AG20443 (cell line): ENCODE measurements at regions not wholly inside any gene's neighbourhood (a gene's known extent, or its start where the extent isn't known, plus 50 kb on each side); places are given as distances from the start of the nearest gene placed in this dataset.
A peak's percentile ranks its signal among the peaks of the same experiment; 100 is the strongest.
"Not testable (repeated sequence)": the region's sequence is repeated elsewhere in the genome, so short reads cannot be mapped to it uniquely, and the experiment has no call there.

Experiments used
- DNase-seq: peaks from one replicate; pipeline ENCODE4 v3.0.0; 2012; ENCODE audit warnings: low spot score, mixed read lengths

GRCh38 chr10:44172883-44173607 is 211.9 kb downstream of the CXCL12 start:
- no peak for DNase-seq

DNA sequence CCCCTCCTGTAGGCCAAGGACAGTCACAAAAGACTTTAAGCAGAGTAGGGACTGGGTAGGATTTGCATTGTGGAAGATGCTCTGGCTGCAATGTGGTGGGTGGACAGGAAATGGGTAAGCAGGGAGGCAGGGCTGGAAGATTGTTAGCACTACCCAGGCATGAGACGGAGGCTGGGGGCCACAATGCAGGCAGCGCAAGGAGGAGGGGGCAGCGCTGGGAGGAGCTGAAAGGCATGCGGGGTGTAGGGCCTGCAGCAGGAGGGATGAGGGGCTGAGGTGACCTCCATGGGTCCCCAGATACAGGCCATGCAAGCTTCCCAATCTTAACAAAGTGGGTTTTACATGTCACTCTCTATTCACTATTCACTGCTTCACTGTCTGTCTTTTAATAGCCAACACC is 213.1 kb downstream of the CXCL12 start:
- DNase-seq = no peak

GRCh38 chr10:44168478-44168877 is 216.4 kb downstream of the CXCL12 start:
- DNase-seq = no peak

DNA sequence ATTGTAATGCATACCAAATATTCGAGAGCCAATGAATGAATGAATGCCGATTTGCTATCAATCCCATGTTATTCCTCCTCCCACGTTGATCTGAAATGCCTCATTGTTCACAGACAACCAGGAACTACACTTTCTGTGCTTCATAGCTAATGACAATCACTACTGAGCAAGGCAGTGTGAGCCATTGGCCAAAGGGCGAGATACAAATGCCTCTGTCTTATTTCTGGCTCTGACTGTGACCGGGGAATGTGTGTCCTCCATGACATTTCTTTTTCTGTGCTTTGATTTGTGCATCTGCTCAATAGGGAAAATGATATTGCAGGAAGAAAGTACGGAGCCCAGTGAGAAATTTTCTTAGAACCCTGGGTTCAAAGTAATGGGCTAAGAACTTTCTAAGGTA is 217.1 kb downstream of the CXCL12 start:
- no peak for DNase-seq

DNA sequence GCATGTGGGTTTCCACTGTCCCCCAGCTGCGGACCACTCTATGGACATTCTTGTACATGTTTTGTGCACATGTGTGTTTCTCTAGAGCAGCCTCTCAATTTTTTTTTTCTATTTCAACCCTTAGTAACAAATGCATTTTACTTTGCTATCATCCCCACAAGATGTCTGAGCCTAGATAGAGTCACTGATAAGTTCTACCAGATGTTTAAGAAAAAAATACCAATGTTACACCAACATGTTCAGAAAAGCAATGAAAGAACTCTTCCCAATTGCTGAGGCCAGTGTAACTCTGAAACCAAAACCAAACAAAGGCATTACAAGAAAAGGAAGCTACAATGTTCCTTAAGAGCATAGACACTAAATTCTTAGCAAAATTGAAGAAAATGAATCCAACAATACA is 218.5 kb downstream of the CXCL12 start:
- no peak for DNase-seq

DNA sequence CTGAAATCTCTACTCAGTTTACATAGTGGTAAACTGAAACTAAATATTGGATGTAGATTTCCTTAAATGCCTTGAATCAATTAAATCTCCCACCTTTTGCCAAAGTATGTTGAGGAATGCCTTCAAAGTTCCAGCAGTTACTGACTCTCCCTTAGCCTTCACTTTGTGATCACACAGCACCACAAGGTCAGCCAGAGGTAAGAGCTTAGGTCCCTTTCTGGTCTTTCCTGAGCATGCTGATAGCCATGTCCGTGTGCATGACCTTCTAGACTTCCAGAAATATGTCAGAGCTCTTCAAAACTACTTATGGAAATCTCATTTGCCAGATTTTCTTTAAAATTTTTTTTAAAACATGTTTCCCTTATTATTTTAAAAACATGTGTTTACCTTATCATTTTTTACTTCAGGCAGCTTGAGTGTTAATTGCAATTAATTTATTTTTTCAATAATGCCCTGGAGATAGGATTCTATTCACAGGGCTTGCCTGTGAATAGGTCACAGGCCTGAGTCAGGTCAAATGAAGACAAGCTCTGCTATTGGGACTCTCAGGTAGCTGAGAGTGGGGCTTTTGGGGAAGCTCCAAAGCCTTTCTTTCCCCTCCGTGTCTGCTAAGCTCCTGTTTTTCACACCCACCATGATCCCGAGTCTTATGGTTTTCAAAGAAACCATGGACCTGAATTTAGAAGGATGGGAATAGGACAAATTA is 220.5 kb downstream of the CXCL12 start:
- no peak for DNase-seq

DNA sequence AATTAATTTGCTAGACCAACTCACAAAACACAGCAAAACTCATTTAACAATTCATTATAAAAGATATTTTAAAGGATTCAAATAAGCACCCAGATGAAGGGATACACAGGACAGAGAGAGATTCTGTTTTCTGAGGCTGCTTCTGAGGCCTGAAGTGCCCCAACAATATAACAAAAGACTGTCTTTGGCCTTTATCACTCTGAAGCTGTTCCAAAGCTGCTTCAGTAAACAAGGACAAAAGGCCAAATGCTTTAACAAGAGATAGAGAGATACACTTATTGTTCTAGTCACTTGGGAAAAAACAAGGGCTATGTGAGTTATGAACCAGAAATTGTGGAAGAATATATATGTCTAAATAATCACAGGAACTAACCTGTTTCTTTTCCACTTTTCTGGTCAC is 223.7 kb downstream of the CXCL12 start:
- no peak for DNase-seq

- DNase-seq = no peak
These were observed 227.3 kb downstream of the CXCL12 start for GRCh38 chr10:44157574-44157973.

GRCh38 chr10:44154956-44155355 is 229.9 kb downstream of the CXCL12 start:
- DNase-seq = no peak

- DNase-seq = no peak
These were observed 230.8 kb downstream of the CXCL12 start for GRCh38 chr10:44153918-44154670.

DNA sequence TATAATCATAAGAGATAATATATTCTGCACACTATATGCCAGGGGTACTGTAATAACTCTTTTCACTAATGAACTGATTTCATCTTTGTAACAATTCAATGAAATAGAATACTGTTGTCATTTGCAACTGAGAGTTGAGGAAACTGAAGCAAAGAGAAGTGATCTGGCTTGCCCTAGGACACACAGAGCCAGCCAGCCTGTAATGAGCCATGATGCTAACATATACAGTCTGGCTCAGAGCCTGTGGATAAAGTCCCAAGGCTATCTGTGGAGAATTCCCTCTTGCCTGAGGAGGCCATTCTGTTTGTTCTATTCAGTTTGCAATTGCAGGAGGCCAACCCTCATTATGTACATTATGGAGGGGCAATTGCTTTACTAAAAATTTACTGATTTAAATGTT is 241.3 kb downstream of the CXCL12 start:
- DNase-seq = no peak

DNA sequence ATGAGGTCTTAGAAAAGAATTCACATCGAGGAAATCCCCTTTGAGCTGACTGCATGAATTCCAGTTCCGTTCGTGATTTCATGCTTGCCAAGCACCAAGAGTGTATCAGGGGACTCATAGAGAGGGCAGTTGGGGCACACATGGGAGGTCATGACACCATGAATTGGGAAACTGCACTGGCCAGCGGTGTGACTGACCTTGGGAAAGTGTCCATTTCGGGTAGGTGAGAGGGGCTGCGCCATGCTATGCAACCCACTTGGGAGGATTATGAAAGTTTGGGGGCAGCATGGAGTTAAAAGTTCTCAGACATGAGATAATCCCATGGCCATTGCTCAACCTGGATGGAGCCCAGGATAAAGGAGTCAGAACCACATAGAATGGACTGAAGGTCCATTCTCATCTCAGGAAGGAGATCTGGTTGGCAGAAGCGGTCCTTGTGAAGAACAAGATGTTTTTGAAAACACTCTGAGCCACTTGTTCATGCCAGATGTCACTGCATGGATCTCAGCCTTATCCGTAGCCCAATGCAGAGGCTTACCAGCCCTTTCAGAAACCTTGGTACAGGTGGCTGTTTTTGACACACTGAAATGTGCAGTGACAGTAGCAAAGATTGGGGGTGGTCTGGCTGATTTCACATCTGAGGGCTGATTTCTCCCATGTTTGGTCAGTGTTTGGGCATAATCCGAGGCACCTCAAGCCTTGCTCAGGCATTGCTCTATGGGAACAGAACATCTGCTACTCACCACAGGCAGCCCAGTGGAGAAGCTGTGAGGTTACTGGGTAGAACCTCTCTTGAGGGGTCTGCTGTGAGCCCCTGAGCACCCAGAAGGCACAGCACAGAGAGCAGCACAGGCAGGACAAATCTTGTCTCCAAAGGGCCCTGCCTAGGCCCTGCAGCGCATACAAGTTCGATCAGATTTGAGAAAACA is 252.3 kb downstream of the CXCL12 start:
- peak; percentile 38 for DNase-seq

DNA sequence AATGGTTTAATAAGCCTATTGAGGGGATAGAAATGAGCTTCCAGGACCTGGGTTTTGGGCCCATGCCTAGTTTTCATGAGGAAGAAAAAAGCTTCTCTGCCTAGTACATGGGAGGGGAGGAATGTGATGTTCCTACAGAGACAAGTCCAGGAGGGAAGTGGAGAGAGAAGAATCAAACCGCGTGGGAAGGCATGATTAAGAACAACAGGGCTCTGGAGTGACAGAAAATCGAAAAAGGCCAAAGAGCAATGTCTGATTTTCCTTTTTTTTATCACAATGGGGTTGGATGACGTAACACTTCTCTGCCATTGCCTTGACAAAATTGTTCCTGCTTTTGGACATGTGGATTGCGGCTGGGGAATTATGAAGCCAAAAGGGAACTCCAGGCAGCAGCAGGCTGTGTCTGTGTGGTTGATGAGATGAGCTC is 258.6 kb downstream of the CXCL12 start:
- peak; percentile 34 for DNase-seq

GRCh38 chr10:44125879-44126278 is 259.0 kb downstream of the CXCL12 start:
- DNase-seq = peak; percentile 89

GRCh38 chr10:44118500-44118899 is 266.4 kb downstream of the CXCL12 start:
- DNase-seq = no peak

DNA sequence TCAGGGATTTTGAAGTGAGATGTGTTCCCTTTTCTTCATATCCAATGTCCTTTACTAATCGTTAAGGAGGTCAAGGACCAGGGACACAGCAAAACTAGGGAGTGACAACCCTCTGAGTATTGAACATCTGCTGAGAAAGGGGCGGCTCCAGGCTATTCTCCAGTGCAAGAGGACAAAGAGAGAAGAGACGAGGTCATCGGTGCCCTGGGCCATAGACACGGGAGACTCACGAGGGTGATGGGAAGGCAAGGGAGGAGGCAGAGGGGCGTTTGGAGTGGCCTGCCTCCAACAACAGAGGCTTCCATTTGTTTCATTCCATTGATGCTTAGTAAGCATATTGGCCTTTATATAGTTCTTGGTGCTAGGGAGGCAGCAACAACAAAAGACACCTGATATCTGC is 268.4 kb downstream of the CXCL12 start:
- no peak for DNase-seq

GRCh38 chr10:44115516-44115915 is 269.4 kb downstream of the CXCL12 start:
- DNase-seq = no peak

GRCh38 chr10:44114441-44114840 is 270.5 kb downstream of the CXCL12 start:
- DNase-seq = no peak

- not testable (repeated sequence) for DNase-seq
These were observed 272.6 kb downstream of the CXCL12 start for GRCh38 chr10:44112280-44112679.

- no peak for DNase-seq
These were observed 279.2 kb downstream of the CXCL12 start for GRCh38 chr10:44105696-44106095.

- no peak for DNase-seq
These were observed 282.1 kb downstream of the CXCL12 start for GRCh38 chr10:44102726-44103255.

GRCh38 chr10:44101082-44101481 is 283.8 kb downstream of the CXCL12 start:
- no peak for DNase-seq
